Fibroblast of peridontal ligament (primary cell): ENCODE measurements at regions not wholly inside any gene's neighbourhood (a gene's known extent, or its start where the extent isn't known, plus 50 kb on each side); places are given as distances from the start of the nearest gene placed in this dataset.
"Not testable (repeated sequence)": the region's sequence is repeated elsewhere in the genome, so short reads cannot be mapped to it uniquely, and the experiment has no call there.

Source experiments
- DNase-seq: peaks from one replicate; pipeline ENCODE4 v3.0.0-alpha.2; 2010; ENCODE audit errors: extremely low read depth

DNA sequence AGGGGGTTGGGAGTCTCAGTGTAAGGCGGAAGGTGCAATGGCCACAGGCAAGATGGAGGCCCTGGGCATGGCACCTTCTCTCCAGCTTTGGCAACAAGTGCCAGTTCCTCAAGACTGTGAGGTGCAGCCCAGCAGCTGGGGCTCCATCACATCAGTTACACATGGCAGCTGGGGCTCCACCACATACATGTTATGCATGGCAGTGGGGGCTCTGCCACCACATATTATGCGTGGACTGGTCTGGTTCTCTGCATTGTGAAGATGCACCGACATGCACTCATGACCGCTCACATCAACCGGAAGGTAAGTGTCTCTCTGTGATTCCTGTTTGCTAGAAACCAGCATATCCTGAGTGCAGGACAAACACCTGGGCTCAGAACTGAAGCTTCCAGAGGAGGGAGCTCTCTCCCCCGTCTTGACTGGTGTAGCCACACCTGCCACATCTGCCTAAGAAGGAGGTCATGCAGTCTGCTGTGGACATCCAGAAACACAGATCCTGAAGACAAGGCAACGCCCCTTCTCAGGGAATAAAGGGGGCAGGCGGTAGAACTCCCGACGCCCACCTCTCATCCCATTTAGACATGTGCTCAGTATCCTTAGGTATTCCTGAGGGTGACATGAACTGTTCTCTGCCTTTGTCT lies 104.1 kb upstream of the TMPRSS2 start:
- peak; percentile 17 for DNase-seq

DNA sequence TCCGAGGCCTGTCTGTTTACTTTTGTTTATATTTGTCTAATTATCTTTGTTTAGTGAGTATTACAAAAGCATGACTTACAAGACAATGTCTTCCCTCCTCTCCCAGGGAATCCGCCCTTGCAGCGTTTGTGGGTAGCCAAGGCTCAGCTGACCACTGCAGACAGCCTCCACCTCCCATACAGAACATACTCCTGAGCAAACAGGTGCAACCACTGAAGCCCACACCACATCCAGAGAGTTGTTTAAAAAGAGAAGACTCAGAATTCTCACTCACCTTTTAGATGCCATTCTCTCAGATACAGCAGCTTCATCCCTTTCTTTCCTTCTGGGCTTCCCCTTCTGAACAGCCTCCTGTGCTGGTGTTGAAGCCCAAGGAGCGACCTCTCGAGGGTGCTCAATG lies 103.5 kb upstream of the TMPRSS2 start:
- DNase-seq: no peak

DNA sequence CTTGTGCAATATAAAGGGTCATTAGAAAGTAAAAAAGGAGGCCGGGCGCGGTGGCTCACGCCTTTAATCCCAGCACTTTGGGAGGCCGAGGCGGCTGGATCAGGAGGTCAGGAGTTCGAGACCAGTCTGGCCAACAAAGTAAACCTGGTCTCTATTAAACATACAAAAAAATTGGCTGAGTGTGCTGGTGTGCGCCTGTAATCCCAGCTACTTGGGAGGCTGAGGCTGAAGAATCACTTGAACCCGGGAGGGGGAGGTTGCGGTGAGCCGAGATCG lies 102.8 kb upstream of the TMPRSS2 start:
- DNase-seq: not testable (repeated sequence)

DNA sequence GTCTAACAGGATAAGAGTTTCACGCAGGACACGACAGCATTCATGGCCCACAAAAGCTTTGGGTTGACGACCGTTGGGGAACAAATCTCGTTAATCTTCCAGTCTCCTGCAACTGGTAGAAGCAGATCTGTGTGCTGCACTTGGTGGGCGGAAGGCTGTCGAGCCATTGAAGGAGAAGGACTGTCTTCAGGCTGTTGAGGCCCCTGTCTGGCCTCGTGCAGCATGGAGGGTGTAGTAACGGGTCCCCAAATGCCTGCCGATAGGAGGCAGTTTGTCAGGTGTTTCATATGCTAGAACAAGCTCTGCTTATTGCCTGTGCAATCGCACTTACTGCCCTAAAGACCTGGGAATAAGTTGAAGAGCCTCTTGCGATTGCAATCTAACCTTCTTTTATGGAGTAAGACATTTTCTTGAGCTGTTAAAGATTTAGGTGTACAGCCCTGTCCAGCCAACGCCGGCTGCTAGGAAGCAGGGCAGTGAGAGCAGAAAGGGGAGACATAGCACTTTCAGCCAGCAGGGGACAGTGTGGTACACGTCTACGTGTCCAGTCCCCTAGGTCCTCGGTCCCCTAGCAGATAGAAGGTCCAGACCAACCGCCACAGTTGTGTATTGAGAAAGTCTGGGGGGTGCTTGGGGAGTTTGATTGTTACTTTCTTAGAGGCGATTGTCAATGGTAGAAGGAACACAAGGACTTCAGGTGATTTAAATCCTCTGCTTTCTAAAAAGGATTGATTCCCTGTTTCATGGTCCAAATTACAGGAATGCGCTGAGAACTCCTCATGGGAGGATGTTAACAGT lies 102.3 kb upstream of the TMPRSS2 start:
- DNase-seq: peak; percentile 60

DNA sequence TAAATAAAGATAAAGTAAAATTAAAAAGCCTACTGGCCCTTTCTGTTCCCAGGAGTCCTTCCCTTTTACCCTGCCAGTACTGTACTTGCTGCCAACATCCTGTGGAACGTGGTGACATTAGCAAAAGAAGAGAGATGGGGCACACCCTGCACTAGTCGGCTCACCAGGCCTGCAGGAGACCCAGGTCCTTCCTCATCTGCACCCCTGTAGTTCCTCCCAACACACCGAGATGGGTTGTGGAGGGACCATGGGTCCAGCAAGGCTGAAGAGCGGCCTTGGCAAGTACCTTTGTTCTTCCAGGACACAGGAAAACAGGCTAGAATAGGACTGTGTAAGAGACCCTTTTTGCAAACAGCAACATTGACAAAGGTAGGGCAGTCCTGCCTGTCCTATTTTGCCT lies 98.7 kb upstream of the TMPRSS2 start:
- no peak for DNase-seq

DNA sequence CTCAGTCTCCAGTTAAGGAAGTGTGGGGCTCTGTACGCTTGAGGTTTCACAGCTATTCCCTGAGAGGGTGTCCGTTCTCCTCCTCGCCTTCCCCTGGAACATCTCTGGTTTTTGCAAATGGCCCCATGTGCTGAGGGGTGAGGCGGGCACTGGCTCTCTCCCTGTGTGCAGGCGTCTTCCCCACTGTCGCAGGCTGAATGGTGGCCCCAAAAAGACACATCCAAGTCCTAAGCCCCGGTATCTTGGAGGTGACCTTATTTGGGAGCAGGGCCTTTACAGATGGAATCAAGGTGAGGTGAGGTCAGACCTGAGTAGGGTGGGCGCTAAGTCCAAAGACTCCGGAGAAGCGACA lies 98.0 kb upstream of the TMPRSS2 start:
- no peak for DNase-seq

DNA sequence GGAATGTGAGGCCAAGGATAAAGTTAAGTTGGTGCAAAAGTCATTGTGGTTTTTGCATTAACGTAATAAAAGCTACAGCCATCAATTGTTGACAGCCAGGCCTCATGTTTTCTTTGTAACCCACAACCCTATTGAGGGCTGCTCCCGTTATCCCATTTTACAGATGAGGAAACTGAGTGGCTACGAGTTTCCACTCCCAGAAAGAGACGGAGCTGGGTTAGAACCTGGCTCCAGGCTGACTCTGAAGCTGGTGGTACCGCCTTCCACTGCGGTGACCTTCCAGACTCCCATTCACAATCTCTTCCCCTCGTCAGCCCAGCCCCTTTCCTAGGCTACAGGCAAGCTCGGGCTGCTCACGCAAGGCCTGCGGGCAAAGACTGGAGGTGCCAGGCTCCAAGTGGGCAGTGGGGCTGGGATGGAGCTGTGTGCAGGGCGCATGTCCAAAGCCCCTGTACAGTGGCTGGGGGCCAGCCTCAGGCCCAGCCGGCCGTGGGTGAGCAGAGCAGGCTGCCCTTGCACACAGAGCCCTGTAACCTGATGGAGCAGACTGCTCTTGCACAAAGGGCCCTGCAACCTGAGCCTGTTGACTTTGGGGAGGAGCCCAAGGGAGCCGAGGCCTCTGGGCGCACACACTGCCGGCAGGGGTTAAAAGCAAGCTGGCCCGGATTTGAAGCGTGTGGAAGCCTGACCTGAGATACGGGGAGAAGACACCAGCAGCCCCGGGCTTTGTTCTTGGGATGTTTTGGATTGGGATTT lies 97.4 kb upstream of the TMPRSS2 start:
- no peak for DNase-seq

DNA sequence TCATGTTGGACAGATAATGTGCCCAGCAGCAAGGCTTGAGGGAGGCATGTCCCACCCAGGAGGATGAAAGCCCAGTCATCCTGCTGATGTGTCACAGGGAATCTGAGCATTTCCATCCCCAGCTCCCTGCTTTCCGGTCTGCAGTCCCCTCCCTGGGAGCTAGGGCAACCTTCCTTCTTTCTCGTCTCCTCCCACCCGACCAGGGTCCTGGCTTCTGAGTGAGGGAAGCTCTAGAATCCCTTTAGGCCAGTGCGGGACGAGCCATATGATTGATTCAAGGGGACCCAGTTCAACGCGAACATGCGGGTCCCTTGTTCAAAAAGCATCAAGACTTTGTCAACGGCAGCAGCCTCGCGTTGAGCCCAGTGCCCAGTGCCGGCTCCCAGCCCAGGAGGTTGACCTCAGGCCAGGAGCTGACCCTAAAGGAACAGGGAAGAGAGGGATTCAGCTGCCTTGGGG lies 96.7 kb upstream of the TMPRSS2 start:
- DNase-seq: no peak

DNA sequence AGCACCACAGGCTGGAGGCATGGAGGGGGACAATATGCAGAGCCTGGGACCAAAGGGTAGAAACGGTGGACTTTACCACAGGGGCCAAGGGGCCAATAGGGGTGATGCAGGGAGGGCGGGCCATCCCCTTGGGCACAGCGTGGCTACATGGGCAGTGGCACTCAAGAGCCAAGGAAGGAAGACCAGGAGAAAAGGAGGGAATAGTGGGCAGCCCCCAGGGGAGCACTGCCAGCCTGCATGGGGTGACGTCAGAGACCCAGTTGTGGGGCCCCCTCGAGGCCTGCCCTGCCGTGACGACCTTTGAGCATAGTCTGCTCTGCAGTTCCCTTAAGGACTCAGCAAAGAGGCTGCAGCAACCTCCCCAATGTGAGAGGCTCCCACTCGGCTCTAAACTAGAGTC lies 95.5 kb upstream of the TMPRSS2 start:
- DNase-seq: no peak

DNA sequence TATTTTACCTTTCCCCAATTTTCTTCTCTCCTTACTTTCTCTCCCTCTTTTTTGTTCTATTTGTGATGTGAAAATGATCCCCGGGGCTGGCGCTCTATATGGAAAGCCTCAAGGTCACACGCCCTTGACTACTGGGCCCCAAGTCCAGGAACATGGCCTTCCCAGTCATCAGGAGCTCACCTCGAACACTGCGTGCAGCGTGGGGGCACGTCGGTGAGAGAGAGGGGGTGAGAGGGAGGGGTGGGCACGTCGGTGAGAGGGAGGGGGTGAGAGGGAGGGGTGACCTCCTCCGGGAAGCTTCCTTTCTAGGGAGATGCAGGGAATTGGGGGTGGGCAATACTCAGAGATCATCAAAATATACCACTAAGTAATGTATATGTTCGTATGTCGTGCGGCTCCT lies 94.6 kb upstream of the TMPRSS2 start:
- no peak for DNase-seq

DNA sequence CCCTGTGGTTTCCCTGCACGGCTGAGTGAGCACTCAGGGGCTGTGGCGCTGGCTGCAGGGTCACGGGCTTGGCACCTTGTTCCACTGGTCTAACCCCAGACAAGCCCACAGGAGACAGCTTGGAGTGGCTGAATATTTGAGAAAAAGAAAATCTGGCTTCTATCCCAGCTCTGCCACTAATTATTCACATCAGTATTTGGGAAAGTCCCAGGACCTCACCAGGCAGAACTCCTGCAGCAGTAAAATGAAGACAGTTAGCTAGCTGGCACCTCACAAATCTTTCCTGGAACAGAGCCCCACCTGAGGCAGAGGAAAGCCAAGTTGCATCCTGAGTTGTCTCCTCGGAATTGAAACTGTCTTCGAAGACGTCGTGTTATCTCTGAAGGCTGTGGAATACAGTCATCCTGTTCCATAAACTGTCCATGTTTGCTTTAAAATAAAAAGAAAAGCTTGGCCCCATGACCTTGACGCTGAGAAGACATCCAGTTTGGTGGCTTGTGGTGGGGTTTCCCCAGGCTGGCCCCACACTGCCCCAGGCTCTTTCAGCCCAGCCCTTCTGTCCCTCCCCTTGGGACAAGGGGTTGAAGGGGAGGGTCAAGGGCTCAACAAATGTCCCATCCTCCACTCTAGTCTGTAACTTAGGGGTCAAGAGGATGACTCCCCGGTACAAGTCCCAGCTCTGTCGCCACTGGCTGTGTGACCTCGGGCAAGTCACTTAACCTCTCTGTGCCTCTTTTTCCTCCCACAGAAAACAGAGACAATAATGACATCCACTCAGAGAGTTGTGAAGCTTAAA lies 93.8 kb upstream of the TMPRSS2 start:
- DNase-seq: peak; percentile 56

DNA sequence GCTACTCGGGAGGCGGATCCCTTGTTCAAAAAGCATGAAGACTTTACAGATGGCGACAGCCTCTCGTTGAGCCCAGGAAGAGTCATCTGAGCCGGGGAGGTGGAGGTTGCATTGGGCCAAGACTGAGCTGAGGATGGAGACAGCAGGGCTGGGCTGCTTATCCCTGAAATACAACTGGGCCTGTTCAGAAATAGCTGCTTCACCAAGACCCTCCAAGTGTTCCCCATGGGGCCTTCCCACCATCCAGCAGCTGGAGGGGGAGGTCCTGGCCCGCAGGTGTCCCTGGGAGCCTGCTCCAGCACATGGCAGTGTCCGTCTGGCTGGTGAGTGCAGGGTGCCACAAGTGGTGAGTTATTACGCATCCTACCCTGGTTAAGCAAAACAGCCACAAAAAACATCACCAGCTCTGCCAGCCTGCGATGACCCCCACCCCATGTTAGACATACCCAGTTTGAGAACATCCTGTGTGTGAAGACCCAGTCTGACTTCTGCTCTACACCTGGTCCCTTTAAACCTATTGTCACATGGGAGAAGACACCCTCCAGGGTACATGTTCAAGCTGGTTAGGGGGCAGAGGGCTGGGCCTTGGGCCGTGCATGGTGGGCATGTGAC lies 93.1 kb upstream of the TMPRSS2 start:
- no peak for DNase-seq

DNA sequence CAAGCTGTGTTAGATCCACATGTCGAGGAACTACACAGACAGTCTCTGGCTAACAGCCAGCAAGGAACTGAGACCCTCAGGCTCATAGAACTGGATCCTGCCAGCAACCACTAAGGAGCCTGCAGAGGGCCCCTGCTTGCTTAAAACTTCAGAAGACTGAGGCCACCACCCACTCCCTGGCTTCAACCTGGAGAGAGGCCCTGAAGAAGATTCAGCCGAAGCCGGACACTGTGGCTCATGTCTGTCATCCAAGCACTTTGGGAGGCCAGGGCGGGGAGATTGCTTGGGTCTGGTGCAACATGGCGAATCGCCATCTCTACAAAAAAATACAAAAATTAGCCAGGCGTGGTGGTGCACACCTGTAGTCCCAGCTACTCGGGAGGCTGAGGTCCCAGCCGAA lies 92.6 kb upstream of the TMPRSS2 start:
- no peak for DNase-seq

DNA sequence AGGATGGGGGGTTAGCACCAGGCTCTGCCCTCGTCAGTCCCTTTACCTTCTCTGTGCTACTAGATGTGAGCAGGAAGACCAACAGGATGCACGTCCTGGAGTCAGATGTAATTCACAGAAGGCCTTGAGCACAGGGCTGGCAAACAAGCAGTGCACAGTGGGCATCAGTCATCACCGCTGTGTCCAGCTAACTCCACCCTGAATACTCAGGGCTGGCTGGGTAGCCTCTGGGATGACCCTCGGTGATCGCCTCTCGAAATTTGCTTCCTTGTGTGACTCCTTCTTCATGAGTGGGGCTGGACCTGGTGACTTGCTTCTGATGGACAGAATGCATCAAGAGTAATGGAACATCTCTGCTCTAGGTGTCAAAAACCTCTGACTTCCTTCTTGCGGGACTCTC lies 92.2 kb upstream of the TMPRSS2 start:
- DNase-seq: no peak

DNA sequence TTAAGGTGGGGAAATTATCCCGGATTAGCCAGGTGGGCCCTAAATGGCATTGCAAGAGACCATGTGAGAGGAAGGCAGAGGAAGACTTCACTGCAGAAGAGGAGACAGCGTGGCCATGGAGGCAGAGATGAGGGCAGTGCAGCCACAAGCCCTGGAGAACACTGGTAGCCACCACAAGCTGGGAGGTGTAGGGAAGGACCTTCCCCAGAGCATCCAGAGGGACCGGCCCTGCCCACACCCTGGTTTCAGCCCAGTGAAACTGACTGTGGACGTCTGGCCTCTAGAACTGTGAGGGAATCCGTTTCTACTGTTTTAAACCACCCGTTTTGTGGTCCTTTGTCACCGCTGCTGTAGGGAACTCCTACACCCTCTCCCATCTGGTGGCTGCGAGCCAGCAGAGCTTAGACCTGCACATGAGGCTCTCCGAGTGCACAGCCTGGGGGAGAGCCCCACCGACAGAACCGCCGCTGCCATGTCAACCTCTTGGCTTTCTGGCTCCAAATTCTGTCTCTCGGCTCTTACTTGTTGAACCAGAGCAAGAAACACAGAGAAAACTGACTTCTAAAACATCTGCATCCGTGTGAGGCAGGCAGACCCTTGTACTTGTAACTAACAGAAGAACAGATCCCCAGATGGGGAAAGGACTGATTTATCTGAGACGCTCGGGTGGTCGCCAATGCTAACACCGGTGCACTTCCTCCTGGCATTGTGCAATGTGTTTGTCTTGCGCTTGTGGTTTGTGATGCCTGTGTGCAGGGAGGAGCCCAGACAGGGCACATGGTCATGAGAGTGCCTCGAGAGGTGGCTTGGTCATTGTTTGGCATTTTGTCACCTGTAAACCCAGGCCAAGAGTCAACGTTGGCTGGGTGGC lies 90.8 kb upstream of the TMPRSS2 start:
- no peak for DNase-seq

DNA sequence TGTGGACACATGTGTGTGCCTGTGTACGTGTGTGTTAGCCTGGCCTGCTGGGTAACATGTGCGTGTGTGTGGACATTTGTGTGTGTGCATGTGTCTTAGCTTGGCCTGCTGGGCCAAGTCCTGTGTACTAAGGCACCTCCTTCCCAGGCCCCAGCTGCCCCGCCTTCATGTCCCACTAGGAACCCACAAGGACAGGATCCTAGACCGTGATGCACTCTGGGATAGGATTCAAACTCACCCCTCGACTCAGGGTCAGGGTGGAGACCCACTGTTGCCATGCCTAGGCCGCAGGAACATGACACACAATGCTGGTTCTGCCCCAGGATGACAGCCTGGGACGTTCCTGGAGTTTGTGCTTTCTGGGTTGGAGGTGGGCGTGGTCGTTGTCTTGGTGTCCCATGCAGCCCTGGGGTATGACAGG lies 89.9 kb upstream of the TMPRSS2 start:
- no peak for DNase-seq

DNA sequence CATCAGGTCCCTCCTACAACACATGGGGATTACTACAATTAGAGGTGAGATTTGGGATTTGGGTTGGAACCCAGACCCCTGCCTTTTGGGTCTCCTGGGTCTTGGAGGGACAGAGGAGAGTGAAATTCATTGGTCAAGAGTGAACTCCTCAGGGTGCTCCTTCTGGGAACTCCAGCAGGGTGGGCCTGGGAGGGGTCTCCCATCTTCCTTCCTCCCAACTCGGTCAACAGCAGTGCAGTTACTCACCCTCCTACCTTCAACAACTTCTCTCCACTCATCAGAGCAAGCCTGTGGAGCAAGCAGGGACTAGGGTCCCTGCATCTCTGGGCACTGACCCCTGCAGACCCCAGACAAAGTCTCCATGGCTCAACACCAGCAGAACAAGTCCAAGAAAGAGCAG lies 89.3 kb upstream of the TMPRSS2 start:
- DNase-seq: no peak

DNA sequence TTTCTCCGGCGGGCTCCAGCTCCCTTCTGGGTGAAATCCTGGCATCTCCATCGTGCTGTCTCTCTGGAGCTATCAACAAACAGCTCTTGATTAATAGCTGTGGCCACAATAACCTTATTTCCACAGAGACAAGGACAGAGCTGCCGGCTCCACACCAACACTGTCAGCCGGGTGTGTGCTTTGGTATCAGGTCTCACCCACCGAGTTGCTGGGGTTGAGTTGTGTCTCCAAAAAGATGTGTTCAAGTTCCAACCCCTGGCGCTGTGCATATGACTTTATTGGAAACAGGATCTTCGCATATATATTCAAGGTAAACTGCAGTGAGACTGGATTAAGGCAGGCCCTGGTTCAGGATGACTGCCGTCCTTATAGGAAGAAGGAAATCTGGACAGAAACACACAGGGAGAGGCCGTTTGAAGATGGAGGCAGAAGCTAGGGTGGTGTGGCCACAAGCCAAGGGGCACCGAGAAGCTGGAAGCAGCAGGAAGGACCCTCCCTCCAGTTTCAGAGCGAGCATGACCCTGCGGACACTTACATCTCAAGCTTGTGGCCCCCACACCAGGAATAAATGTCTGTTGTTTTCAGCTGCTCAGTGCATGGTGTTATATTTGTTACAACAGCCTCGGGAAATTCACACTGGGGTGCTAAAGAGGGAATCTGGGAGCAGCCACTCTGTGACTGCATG lies 88.4 kb upstream of the TMPRSS2 start:
- DNase-seq: no peak

DNA sequence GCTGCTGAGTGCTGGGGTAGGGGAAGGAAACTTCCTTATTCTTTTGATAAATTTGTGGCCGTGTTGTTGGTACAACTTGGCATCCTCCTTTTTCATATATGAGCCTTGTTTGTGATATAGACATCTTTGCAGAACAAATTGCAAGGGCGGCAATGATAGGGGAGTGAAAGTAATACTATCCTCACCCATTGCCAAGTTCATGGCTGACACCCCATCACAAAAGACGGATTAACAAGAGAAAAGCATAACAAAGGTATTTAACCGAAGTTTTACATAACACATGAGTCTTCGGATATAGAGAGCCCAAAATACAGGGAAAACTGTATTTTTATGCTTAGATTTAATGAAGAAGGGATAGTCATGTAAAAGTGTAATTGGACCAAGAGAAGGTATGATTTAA lies 86.3 kb upstream of the TMPRSS2 start:
- DNase-seq: no peak

DNA sequence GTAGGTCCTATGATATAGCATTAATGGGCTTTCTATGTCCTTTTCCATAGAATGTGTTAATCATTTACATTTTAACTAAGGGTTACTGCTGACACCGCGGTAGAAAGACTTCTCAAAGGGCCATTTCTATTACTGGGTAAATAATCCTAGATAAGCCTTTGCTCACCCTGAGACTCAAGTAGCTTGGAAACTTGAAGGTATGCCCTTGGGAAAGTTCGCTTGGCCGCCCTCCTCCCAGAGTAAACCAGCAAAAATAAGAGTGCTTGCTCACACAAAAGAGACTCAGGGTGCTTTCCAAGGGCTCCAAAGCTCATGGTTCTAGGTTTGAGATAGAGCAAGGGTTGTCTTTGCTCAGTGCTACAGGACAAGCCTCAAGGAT lies 85.8 kb upstream of the TMPRSS2 start:
- DNase-seq: no peak
